ENCODE measurements at regions not wholly inside any gene's neighbourhood (a gene's known extent, or its start where the extent isn't known, plus 50 kb on each side); places are given as distances from the start of the nearest gene placed in this dataset.

- no peak overlapping the region for H3K9ac ChIP-seq (ENCODE audit: insufficient read length)
- no peak overlapping the region for H3K27ac ChIP-seq
- H3K4me3 ChIP-seq: no peak overlapping the region
- DNase-seq (ENCODE audit: low read depth, low spot score): no peak
- no peak for TF ChIP-seq EZH2 (IDR thresholded peaks at IDR 0.05)
- no peak for TF ChIP-seq FOXP2 (optimal IDR thresholded peaks at IDR 0.05; ENCODE audit: control extremely low read depth, extremely low read length, insufficient read depth)
- no peak for TF ChIP-seq POLR2AphosphoS5 (IDR thresholded peaks at IDR 0.05; ENCODE audit: borderline replicate concordance, low read depth, low read length)
- no peaks in the 10 kb centered on the region for H3K9me3 ChIP-seq (ENCODE audit: low read depth, low read length)
- H3K36me3 ChIP-seq (ENCODE audit: insufficient read depth, low read length): no peaks in the 10 kb centered on the region
Observed at GRCh38 chr1:80640978-80641377, 1159.8 kb upstream of the ADGRL2 start.

GRCh38 chr1:80639777-80640533, 1160.8 kb upstream of the ADGRL2 start:
- no peak overlapping the region for H3K4me3 ChIP-seq
- no peak overlapping the region for H3K27ac ChIP-seq
- TF ChIP-seq POLR2AphosphoS5 (IDR thresholded peaks at IDR 0.05; ENCODE audit: borderline replicate concordance, low read depth, low read length) (no peak), EZH2 (IDR thresholded peaks at IDR 0.05) (no peak), FOXP2 (optimal IDR thresholded peaks at IDR 0.05; ENCODE audit: control extremely low read depth, extremely low read length, insufficient read depth) (no peak)
- H3K36me3 ChIP-seq (ENCODE audit: insufficient read depth, low read length): no peaks in the 10 kb centered on the region
- no peak overlapping the region for H3K9ac ChIP-seq (ENCODE audit: insufficient read length)
- DNase-seq (ENCODE audit: low read depth, low spot score): no peak
- no peaks in the 10 kb centered on the region for H3K9me3 ChIP-seq (ENCODE audit: low read depth, low read length)

- DNase-seq (ENCODE audit: low read depth, low spot score): peak; percentile 26
- Histone ChIP-seq H3K9me3 (ENCODE audit: low read depth, low read length) (no peaks in the 10 kb centered on the region), H3K4me3 (no peak overlapping the region), H3K36me3 (ENCODE audit: insufficient read depth, low read length) (no peaks in the 10 kb centered on the region), H3K27ac (no peak overlapping the region), H3K9ac (ENCODE audit: insufficient read length) (no peak overlapping the region)
- no peak for TF ChIP-seq FOXP2 (optimal IDR thresholded peaks at IDR 0.05; ENCODE audit: control extremely low read depth, extremely low read length, insufficient read depth)
Observed at GRCh38 chr1:80633947-80634706, 1166.6 kb upstream of the ADGRL2 start.

- no peak for TF ChIP-seq FOXP2 (optimal IDR thresholded peaks at IDR 0.05; ENCODE audit: control extremely low read depth, extremely low read length, insufficient read depth)
- no peak for TF ChIP-seq EZH2 (IDR thresholded peaks at IDR 0.05)
- TF ChIP-seq POLR2AphosphoS5 (IDR thresholded peaks at IDR 0.05; ENCODE audit: borderline replicate concordance, low read depth, low read length): no peak
- DNase-seq (ENCODE audit: low read depth, low spot score): no peak
- no peak overlapping the region for H3K4me3 ChIP-seq
- H3K36me3 ChIP-seq (ENCODE audit: insufficient read depth, low read length): no peaks in the 10 kb centered on the region
- H3K9ac ChIP-seq (ENCODE audit: insufficient read length): no peak overlapping the region
- no peak overlapping the region for H3K27ac ChIP-seq
- no peaks in the 10 kb centered on the region for H3K9me3 ChIP-seq (ENCODE audit: low read depth, low read length)
Observed at GRCh38 chr1:80632284-80632683, 1168.5 kb upstream of the ADGRL2 start.

- Histone ChIP-seq H3K9ac (ENCODE audit: insufficient read length) (no peak overlapping the region), H3K4me3 (no peak overlapping the region), H3K36me3 (ENCODE audit: insufficient read depth, low read length) (no peaks in the 10 kb centered on the region), H3K27ac (no peak overlapping the region), H3K9me3 (ENCODE audit: low read depth, low read length) (no peaks in the 10 kb centered on the region)
- DNase-seq (ENCODE audit: low read depth, low spot score): no peak
- no peak for TF ChIP-seq EZH2 (IDR thresholded peaks at IDR 0.05)
- TF ChIP-seq POLR2AphosphoS5 (IDR thresholded peaks at IDR 0.05; ENCODE audit: borderline replicate concordance, low read depth, low read length): no peak
- TF ChIP-seq FOXP2 (optimal IDR thresholded peaks at IDR 0.05; ENCODE audit: control extremely low read depth, extremely low read length, insufficient read depth): no peak
Observed at GRCh38 chr1:80629304-80629837, 1171.4 kb upstream of the ADGRL2 start.

- Histone ChIP-seq H3K27ac (no peak overlapping the region), H3K9me3 (ENCODE audit: low read depth, low read length) (no peaks in the 10 kb centered on the region), H3K36me3 (ENCODE audit: insufficient read depth, low read length) (no peaks in the 10 kb centered on the region), H3K9ac (ENCODE audit: insufficient read length) (no peak overlapping the region), H3K4me3 (no peak overlapping the region)
- no peak for TF ChIP-seq POLR2AphosphoS5 (IDR thresholded peaks at IDR 0.05; ENCODE audit: borderline replicate concordance, low read depth, low read length)
- TF ChIP-seq FOXP2 (optimal IDR thresholded peaks at IDR 0.05; ENCODE audit: control extremely low read depth, extremely low read length, insufficient read depth): no peak
- no peak for TF ChIP-seq EZH2 (IDR thresholded peaks at IDR 0.05)
- DNase-seq (ENCODE audit: low read depth, low spot score): no peak
Observed at GRCh38 chr1:80624682-80625081, 1176.1 kb upstream of the ADGRL2 start.

GRCh38 chr1:80607064-80607463, 1193.7 kb upstream of the ADGRL2 start:
- DNase-seq (ENCODE audit: low read depth, low spot score): no peak
- TF ChIP-seq POLR2AphosphoS5 (IDR thresholded peaks at IDR 0.05; ENCODE audit: borderline replicate concordance, low read depth, low read length) (no peak), EZH2 (IDR thresholded peaks at IDR 0.05) (no peak)
- Histone ChIP-seq H3K27ac (no peak overlapping the region), H3K4me3 (no peak overlapping the region), H3K36me3 (ENCODE audit: insufficient read depth, low read length) (no peaks in the 10 kb centered on the region), H3K9me3 (ENCODE audit: low read depth, low read length) (no peaks in the 10 kb centered on the region), H3K9ac (ENCODE audit: insufficient read length) (no peak overlapping the region)

- TF ChIP-seq POLR2AphosphoS5 (IDR thresholded peaks at IDR 0.05; ENCODE audit: borderline replicate concordance, low read depth, low read length) (no peak), FOXP2 (optimal IDR thresholded peaks at IDR 0.05; ENCODE audit: control extremely low read depth, extremely low read length, insufficient read depth) (no peak), EZH2 (IDR thresholded peaks at IDR 0.05) (no peak)
- Histone ChIP-seq H3K9me3 (ENCODE audit: low read depth, low read length) (no peaks in the 10 kb centered on the region; the same call in 1 of the 2 replicates), H3K4me3 (no peak overlapping the region), H3K9ac (ENCODE audit: insufficient read length) (no peak overlapping the region), H3K36me3 (ENCODE audit: insufficient read depth, low read length) (no peaks in the 10 kb centered on the region), H3K27ac (no peak overlapping the region)
- no peak for DNase-seq (ENCODE audit: low read depth, low spot score)
Observed at GRCh38 chr1:80594013-80594412, 1206.7 kb upstream of the ADGRL2 start.

All from SK-N-MC (cell line).